Neuron (in vitro differentiated cells): ENCODE measurements at regions not wholly inside any gene's neighbourhood (a gene's known extent, or its start where the extent isn't known, plus 50 kb on each side); places are given as distances from the start of the nearest gene placed in this dataset.

Experiments
- H2AFZ ChIP-seq: one replicate; pipeline ENCODE4 v1.6.1; 2013; ENCODE audit warnings: low read depth, mild to moderate bottlenecking, inconsistent platforms, low read length, moderate library complexity
- H3K27me3 ChIP-seq: one replicate; pipeline ENCODE4 v1.6.1; 2013; ENCODE audit warnings: low read length; ENCODE audit not compliant: insufficient read depth
- H3K36me3 ChIP-seq: one replicate; pipeline ENCODE4 v1.6.1; 2013; ENCODE audit warnings: low read length; ENCODE audit not compliant: insufficient read depth
- H3K4me1 ChIP-seq: one replicate; pipeline ENCODE4 v1.6.1; 2013; ENCODE audit warnings: low read length; ENCODE audit not compliant: insufficient read depth
- H3K4me3 ChIP-seq: 2 replicates; pipeline ENCODE4 v1.5.1; 2013; ENCODE audit warnings: mild to moderate bottlenecking, low read length, moderate library complexity
- H3K9me3 ChIP-seq: one replicate; pipeline ENCODE4 v1.6.1; 2013; ENCODE audit warnings: low read length

DNA sequence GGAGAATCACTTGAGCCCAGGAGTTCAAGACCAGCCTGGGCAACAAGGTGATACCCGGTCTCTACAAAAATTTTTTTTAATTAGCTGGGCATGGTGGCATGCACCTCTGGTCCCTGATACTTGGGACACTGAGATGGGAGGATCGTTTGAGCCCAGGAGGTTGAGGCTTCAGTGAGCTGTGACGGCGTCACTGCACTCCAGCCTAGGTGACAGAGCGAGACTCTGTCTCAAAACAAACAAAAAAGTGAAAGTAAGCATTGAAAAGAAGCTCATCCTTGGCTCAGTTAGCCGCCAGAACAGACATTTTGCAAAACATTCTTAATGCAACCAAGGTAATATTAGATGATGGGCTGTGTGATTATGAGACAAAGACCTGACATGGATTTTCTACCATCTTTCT lies 223.3 kb upstream of the VCX3A start:
- Histone ChIP-seq H3K36me3 (no peaks in the 10 kb centered on the region), H3K9me3 (no peaks in the 10 kb centered on the region), H3K27me3 (no peaks in the 10 kb centered on the region), H3K4me1 (no peaks in the 10 kb centered on the region), H3K4me3 (no peak overlapping the region), H2AFZ (no peak overlapping the region)

DNA sequence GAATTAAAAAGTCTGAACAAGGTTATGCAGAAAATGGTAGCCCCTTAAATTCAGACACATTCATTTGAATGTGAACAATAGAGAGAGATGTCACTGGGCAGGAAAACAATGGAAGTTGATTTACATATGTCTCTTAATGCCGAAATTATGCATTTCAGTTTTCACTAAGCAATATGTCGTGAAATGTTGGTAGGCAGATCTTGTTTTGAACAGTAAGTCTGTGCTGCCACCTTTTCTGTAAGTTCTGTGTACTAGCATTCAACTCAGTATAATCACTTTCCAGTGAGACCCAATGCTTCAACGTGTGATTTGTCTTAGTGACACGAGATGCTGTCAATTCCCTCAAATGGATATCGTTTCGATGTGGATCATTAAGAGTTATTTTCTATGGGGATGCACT lies 222.7 kb upstream of the VCX3A start:
- H3K27me3 ChIP-seq: no peaks in the 10 kb centered on the region
- H3K36me3 ChIP-seq: no peaks in the 10 kb centered on the region
- H3K4me1 ChIP-seq: no peaks in the 10 kb centered on the region
- no peak overlapping the region for H2AFZ ChIP-seq
- no peak overlapping the region for H3K4me3 ChIP-seq
- no peaks in the 10 kb centered on the region for H3K9me3 ChIP-seq

DNA sequence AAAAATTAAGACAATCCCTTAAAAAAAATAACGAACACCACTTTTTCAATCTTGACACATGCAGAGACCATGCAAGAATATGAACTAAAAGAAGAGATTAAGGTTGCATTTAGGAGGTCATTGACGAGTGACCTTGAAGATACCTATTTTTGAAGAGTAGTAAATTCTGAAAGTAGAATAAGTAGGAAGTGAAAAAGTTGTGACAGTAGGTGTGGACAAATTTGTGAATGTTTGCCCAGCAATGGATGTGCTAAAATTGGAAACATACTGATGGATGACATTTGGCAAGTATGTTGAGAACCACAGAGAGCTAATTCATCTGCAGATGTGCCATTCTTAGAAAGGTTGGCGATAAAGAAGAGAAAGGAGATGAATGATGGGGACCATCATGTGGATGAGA lies 213.7 kb upstream of the VCX3A start:
- Histone ChIP-seq H2AFZ (no peak overlapping the region), H3K36me3 (no peaks in the 10 kb centered on the region), H3K4me1 (no peaks in the 10 kb centered on the region), H3K27me3 (no peaks in the 10 kb centered on the region), H3K4me3 (no peak overlapping the region), H3K9me3 (no peaks in the 10 kb centered on the region)

- H3K27me3 ChIP-seq: no peaks in the 10 kb centered on the region
- H3K9me3 ChIP-seq: no peaks in the 10 kb centered on the region
- H3K4me3 ChIP-seq: no peak overlapping the region
- H2AFZ ChIP-seq: no peak overlapping the region
- H3K4me1 ChIP-seq: no peaks in the 10 kb centered on the region
- no peaks in the 10 kb centered on the region for H3K36me3 ChIP-seq
These were observed 203.9 kb upstream of the VCX3A start for GRCh38 chrX:6738518-6739470.

- H3K27me3 ChIP-seq: no peaks in the 10 kb centered on the region
- H3K9me3 ChIP-seq: no peaks in the 10 kb centered on the region
- no peaks in the 10 kb centered on the region for H3K4me1 ChIP-seq
- no peaks in the 10 kb centered on the region for H3K36me3 ChIP-seq
- H2AFZ ChIP-seq: no peak overlapping the region
- H3K4me3 ChIP-seq: no peak overlapping the region
These were observed 200.1 kb upstream of the VCX3A start for GRCh38 chrX:6734844-6735634.

- no peaks in the 10 kb centered on the region for H3K9me3 ChIP-seq
These were observed 197.2 kb upstream of the VCX3A start for GRCh38 chrX:6732101-6732500.

GRCh38 chrX:6729626-6730025 lies 194.7 kb upstream of the VCX3A start:
- Histone ChIP-seq H3K4me3 (no peak overlapping the region), H3K36me3 (no peaks in the 10 kb centered on the region), H2AFZ (no peak overlapping the region), H3K9me3 (no peaks in the 10 kb centered on the region), H3K4me1 (no peaks in the 10 kb centered on the region), H3K27me3 (no peaks in the 10 kb centered on the region)

More at GRCh38 chrX:6732101-6732500, 197.2 kb upstream of the VCX3A start:
- Histone ChIP-seq H2AFZ (no peak overlapping the region), H3K36me3 (no peaks in the 10 kb centered on the region), H3K27me3 (no peaks in the 10 kb centered on the region), H3K4me3 (no peak overlapping the region), H3K4me1 (no peaks in the 10 kb centered on the region)

DNA sequence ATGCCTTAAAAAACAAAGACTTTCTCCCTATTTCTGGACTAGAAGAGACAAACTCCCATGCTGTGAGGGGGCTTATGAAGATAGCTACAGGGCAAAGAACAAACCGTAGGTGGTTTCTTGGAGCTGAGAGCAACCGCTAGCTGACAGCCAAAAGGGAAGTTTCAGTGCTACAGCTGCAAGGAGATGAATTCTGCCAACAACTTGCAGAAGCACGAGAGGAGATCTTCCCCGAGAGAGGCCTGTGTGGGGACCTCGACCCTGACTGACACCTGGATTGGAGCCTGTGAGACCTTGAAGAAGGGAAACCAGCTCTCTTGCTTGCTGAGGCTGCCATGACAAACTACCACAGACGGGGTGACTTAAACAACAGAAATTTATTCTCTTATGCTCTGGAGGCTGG lies 183.8 kb upstream of the VCX3A start:
- no peaks in the 10 kb centered on the region for H3K9me3 ChIP-seq
- no peaks in the 10 kb centered on the region for H3K36me3 ChIP-seq
- H3K4me3 ChIP-seq: no peak overlapping the region
- H3K4me1 ChIP-seq: no peaks in the 10 kb centered on the region
- no peaks in the 10 kb centered on the region for H3K27me3 ChIP-seq
- no peak overlapping the region for H2AFZ ChIP-seq

- peaks cover 2% of the 10 kb centered on the region for H3K9me3 ChIP-seq
- H3K4me1 ChIP-seq: peaks cover 4% of the 10 kb centered on the region
- H2AFZ ChIP-seq: no peak overlapping the region
- H3K4me3 ChIP-seq: no peak overlapping the region
- no peaks in the 10 kb centered on the region for H3K36me3 ChIP-seq
- no peaks in the 10 kb centered on the region for H3K27me3 ChIP-seq
These were observed 173.9 kb upstream of the VCX3A start for GRCh38 chrX:6708676-6709380.

DNA sequence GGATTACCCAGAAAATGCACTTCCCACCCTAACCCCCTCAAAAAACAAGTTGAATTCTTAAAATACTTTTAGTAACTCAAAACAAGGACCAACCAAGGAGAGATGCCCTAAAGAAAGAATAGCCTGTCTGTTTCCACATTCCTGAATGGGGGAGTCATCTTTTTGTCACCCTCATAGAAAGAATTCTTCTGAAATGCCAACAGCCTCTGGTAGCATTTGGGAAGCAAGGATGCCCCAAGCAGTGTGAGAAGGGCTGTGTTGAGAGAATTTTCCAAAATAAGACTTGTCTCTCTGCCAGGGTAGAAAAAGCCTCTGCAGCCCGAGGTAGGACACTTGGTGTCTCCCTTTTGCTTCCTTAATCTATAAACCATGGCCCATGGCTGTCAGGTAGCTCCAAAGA lies 173.1 kb upstream of the VCX3A start:
- peaks cover 2% of the 10 kb centered on the region for H3K9me3 ChIP-seq
- peaks cover 4% of the 10 kb centered on the region for H3K4me1 ChIP-seq
- no peaks in the 10 kb centered on the region for H3K27me3 ChIP-seq
- H3K36me3 ChIP-seq: no peaks in the 10 kb centered on the region
- no peak overlapping the region for H3K4me3 ChIP-seq
- no peak overlapping the region for H2AFZ ChIP-seq

DNA sequence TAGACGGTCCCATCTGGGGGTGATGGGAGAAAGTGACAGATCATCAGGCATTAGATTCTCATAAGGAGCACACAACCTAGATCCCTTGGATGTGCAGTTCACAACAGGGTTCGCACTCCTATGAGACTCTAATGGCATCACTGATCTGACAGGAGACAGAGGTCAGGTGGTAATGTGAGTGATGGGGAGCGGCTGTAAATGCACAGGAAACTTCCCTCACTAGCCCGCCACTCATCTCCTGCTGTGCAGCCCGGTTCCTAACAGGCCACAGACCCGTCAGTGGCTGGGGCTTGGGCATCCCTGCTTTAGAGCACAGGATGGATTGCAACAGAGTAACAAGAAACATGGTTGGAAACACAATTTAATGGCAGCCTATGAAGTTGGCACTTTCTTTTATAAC lies 172.6 kb upstream of the VCX3A start:
- no peaks in the 10 kb centered on the region for H3K27me3 ChIP-seq
- no peak overlapping the region for H3K4me3 ChIP-seq
- no peaks in the 10 kb centered on the region for H3K36me3 ChIP-seq
- H3K9me3 ChIP-seq: peaks cover 2% of the 10 kb centered on the region
- H3K4me1 ChIP-seq: peaks cover 4% of the 10 kb centered on the region
- no peak overlapping the region for H2AFZ ChIP-seq

DNA sequence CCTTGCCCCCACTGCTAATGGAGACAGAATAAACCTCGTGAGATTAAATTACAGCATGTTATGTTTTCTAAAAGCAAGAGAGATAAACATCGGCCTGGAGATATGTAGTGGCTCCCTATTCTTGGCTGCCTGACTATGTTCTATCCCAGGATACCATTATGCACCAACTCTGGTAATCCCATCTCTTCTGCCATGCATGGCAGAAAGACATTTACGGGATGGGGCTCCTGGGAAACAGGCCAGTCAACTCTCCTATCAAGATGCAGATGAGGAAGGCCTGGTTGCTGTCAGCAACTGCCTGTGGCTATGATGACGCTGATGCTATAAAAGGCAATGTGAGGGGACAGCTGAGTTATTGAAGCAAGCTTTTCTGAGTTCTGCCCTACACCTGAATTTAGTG lies 166.2 kb upstream of the VCX3A start:
- no peaks in the 10 kb centered on the region for H3K9me3 ChIP-seq
- H3K36me3 ChIP-seq: no peaks in the 10 kb centered on the region
- no peaks in the 10 kb centered on the region for H3K27me3 ChIP-seq
- H3K4me1 ChIP-seq: no peaks in the 10 kb centered on the region
- no peak overlapping the region for H3K4me3 ChIP-seq
- H2AFZ ChIP-seq: no peak overlapping the region

DNA sequence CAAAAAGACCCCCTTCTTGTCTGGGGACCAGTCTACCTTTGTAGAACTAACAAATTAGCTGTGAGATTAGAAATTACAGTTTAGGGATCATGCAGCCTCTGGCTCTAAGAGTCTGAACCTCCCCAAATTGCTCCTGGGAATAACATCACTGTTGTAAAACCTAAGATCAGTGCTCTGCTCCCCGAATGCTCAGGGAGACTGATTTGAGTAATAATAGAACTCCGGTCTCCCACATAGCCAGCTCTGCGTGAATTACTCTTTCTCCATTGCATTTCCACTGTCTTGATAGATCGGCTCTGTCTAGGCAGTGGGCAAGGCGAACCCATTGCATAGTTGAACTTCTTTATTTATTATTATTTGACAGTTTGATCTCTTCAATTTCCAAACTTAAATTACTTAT lies 160.8 kb upstream of the VCX3A start:
- H3K27me3 ChIP-seq: no peaks in the 10 kb centered on the region
- H3K4me3 ChIP-seq: no peak overlapping the region
- H3K4me1 ChIP-seq: peaks cover 18% of the 10 kb centered on the region
- H2AFZ ChIP-seq: no peak overlapping the region
- H3K36me3 ChIP-seq: no peaks in the 10 kb centered on the region
- no peaks in the 10 kb centered on the region for H3K9me3 ChIP-seq
